ENCODE measurements at regions not wholly inside any gene's neighbourhood (a gene's known extent, or its start where the extent isn't known, plus 50 kb on each side); places are given as distances from the start of the nearest gene placed in this dataset.
A peak's percentile ranks its signal among the peaks of the same experiment; 100 is the strongest.
"Not testable (repeated sequence)": the region's sequence is repeated elsewhere in the genome, so short reads cannot be mapped to it uniquely, and the experiment has no call there.

- TF ChIP-seq, protein P1, sequence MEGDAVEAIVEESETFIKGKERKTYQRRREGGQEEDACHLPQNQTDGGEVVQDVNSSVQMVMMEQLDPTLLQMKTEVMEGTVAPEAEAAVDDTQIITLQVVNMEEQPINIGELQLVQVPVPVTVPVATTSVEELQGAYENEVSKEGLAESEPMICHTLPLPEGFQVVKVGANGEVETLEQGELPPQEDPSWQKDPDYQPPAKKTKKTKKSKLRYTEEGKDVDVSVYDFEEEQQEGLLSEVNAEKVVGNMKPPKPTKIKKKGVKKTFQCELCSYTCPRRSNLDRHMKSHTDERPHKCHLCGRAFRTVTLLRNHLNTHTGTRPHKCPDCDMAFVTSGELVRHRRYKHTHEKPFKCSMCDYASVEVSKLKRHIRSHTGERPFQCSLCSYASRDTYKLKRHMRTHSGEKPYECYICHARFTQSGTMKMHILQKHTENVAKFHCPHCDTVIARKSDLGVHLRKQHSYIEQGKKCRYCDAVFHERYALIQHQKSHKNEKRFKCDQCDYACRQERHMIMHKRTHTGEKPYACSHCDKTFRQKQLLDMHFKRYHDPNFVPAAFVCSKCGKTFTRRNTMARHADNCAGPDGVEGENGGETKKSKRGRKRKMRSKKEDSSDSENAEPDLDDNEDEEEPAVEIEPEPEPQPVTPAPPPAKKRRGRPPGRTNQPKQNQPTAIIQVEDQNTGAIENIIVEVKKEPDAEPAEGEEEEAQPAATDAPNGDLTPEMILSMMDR (IDR thresholded peaks at IDR 0.05; ENCODE audit: extremely low read depth, missing control alignments), result no peak
- DNase-seq (ENCODE audit: low spot score), result no peak
Measured at GRCh38 chr6:57822896-57823358, 505.5 kb downstream of the PRIM2 start.

DNA sequence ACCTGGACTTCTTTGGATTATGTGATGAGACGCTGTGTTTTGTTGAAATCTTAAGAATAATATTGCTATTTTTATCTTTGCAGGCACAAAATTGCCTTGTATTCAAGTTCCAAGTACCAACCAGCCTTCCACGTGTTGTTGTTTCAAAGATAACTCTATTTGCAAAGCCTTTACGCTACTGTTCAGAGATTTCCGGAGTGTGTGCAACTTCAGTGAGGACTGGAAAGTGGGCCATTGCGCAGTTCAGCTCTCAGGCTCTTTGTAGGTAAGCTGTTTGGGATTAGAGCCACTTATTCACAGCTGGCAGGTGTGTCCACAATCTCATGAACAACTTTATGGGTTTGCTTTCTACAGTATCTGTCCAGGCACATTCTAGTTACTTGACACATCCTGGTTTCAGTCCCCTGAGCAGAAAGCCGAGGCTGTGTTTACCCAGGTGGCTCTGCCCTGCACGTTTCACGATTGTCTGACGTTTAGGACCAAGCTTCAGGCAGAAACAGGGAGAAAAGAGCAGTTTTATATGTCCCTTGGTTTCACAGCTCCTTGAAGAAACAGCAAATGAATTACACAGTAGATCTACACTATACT lies 520.3 kb downstream of the PRIM2 start:
- not testable (repeated sequence) for DNase-seq (ENCODE audit: low spot score)

DNA sequence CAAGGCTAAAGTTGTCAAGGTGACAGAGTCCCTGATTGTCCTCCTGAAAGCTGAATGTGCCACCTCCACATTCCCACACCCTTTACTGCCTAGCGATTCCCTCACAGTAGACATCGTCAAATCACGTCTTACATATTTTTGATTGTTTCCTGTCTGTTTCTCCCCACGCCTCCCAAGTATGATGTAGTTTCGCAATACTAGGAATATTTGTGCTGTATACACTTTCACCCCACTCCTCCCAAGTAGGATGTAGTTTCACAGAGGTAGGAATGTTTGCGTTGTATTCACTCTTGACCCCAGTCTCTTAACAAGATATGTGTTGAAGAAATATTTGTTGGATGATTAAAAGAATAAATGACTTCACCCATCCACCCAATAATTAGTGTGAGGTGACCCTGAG lies 524.1 kb downstream of the PRIM2 start:
- not testable (repeated sequence) for DNase-seq (ENCODE audit: low spot score)

- not testable (repeated sequence) for DNase-seq (ENCODE audit: low spot score)
Measured at GRCh38 chr6:57853745-57854407, 536.4 kb downstream of the PRIM2 start.

DNA sequence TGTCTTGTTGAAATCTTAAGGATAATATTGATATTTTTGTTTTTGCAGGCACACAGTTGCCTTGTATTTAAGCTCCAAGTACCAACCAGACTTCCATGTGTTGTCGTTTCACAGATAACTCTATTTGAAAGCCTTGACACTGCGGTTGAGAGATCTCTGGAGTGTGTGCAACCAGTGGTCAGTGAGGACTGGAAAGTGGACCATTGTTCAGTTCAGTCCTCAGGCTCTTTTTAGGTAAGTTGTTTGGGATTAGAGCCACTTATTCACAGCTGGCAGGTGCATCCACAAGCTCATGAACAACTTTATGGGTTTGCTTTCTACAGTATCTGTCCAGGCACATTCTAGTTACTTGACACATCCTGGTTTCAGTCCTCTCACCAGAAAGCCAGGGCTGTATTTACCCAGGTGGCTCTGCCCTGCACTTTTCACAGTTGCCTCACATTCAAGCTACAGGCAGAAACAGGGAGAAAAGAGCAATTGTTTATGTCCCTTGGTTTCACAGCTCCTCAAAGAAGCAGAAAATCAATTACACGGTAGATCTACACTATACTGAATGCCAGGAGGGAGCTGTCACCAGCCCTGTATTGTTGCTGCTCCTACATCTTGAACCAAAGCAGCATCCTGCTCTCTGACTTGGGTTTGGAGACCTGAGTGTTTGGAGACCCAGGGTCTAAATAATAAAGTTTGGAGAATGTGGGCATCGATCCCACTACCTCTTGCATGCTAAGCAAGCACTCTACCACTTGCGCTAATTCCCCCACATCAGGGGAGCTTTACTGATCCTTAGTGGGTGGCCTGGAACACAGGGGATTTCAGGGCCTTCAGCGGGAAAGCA lies 543.3 kb downstream of the PRIM2 start:
- not testable (repeated sequence) for DNase-seq (ENCODE audit: low spot score)

DNA sequence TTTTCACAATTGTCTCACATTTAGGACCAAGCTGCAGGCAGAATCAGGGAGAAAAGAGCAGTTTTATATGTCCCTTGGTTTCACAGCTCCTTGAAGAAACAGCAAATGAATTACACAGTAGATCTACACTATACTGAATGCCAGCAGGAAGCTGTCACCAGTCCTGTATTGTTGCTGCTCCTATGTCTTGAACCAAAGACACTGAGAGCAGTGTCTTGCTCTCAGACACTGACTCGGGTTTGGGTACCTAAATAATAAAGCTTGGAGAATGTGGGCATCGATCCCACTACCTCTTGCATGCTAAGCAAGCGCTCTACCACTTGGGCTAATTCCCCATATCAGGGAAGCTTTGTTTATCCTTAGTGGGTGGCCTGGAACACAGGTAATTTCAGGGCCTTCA lies 552.7 kb downstream of the PRIM2 start:
- not testable (repeated sequence) for DNase-seq (ENCODE audit: low spot score)

- not testable (repeated sequence) for DNase-seq (ENCODE audit: low spot score)
Measured at GRCh38 chr6:57873424-57873823, 556.0 kb downstream of the PRIM2 start.

DNA sequence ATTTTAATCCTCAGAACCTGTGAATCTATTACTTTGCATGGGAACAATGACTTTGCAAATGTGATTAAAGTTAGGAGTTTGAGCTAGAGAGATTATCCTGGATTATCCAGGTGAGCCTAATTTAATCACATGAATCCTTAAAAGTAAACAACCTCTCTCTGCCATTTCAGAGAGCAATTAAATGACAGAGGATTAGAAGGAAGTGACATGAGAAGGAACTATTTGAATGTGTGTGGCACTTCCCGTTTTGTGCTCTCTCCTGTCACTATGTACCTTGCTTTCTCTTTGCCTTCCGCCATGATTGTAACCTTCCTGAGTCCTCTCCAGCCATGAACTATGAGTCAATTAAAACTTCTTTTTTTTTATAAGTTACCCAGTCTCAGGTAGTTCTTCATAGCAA lies 559.2 kb downstream of the PRIM2 start:
- DNase-seq (ENCODE audit: low spot score), result not testable (repeated sequence)

DNA sequence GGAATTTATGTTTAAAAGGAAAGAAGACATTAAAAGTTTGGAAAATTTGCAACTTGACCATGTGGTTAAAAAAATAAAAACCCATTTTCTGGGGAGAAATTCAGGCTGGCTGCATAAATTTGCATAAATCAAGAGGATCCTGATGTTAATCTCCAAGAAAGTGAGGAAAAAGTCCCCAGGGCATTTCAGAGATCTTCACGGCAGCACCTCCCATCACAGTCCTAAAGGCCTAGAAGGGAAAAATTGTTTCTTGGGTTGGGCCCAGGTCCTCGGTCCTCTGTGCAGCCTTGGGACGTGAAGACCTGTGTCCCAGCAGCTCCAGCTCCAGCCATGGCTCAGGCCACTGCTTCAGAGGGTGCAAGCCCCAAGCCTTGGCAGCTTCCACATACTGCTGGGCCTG lies 560.3 kb downstream of the PRIM2 start:
- not testable (repeated sequence) for DNase-seq (ENCODE audit: low spot score)

- not testable (repeated sequence) for DNase-seq (ENCODE audit: low spot score)
Measured at GRCh38 chr6:57878792-57879191, 561.4 kb downstream of the PRIM2 start.

- DNase-seq (ENCODE audit: low spot score), result peak; percentile 0
Measured at GRCh38 chr6:57898850-57899249, 581.4 kb downstream of the PRIM2 start.

DNA sequence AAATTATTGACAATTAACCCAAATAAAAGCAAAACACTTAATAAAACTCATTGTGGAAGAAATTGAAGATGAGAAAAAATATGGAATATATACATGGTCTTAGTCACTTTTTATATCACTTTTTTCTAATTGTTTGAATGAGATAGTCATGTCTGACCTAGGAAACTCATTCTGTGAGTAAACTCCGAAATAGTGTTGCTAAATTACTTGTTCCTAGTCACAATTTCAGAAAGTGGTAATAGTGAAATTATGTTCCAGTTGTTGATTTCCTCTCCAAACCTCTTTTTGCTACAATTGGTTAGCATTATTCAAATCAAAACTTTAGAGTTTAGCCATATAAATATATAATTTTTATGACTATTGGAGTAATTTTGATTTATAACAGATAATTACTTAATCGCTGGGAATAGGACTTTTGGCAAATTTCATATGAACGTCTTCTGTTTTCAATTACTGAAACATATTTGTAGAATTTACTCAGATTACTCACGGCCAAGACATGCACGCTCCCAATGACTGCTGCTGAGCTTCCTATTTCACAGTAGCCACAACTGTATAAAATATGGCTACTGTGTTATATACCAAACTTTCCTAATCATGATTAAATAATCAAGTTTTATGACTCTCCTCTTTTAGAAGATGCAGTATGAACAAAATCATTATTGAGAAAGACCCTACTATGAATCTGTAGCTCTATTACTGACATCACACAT lies 583.4 kb downstream of the PRIM2 start:
- DNase-seq (ENCODE audit: low spot score), result not testable (repeated sequence)

DNA sequence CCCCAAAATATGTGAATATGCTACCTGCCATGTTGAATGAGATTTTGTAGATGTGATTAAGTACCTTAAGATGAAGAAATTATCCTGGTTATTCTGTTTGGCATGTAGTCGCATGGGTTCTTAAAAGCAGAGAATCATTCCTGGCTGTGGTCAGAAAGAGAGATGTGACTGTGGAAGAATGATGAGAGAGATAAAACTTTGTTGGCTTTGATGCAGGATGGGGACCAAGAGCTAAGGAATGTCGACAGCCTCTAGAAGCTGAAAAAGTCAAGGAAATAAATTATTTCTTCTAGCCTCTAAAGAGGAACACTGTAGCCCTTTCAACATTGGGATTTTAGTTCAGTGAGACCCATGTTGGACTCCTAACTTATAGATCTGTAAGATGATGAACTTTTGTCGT lies 584.0 kb downstream of the PRIM2 start:
- not testable (repeated sequence) for DNase-seq (ENCODE audit: low spot score)

DNA sequence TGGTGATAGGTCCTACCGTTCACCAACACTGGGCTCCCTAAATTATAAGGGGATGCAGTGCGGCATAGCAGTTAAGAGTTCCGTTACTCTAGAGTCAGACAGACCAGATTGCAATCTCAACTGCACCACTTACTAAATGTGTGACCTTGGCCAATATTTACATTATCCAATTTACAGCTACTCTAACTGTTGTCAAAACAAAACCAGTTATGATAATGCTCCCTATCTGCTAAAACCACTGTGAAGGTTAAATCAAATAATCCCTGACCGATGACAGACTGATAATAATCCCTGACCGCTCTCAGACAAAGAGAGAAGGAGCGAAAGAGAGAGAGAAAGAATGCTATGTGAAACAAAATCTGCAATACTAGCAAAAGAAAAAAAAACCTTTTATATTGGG lies 586.9 kb downstream of the PRIM2 start:
- not testable (repeated sequence) for DNase-seq (ENCODE audit: low spot score)

DNA sequence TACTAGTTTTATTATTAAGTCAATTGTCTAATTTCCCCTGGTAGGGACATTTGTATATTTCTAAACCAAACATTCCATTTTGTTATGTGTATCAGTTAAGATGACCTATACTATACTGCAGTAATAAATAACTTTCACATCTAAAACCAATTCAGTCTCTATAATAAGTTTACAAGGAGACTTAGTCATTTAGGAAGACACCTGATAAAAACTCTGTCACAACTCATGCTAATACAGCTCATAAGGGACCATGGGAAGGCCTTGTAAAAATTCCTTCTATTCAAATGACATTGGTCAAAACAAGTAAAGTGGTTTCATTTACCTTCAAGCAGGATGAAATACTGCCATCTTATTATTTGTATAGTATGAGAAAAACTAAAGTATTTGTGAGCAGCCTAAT lies 597.9 kb downstream of the PRIM2 start:
- DNase-seq (ENCODE audit: low spot score), result not testable (repeated sequence)

DNA sequence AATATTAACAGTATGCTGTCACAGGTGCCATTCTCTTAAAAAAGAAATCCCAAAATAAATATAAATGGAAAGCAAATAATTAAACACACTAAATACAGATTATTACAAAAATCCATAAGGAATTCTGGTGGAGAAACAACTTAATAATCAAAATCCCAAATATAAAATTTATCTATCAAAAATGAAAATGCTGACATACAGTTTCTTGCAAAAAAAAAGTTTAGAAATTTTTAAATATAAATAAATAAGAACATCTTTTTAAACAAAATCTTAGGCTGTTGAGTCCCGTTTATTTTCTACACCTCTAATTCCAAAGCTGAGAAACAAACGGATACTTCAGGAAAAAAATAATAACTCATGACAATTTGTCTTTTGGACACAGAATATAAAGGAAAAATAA lies 625.5 kb downstream of the PRIM2 start:
- DNase-seq (ENCODE audit: low spot score), result not testable (repeated sequence)

GRCh38 chr6:57946084-57946768 lies 628.8 kb downstream of the PRIM2 start:
- not testable (repeated sequence) for DNase-seq (ENCODE audit: low spot score)

DNA sequence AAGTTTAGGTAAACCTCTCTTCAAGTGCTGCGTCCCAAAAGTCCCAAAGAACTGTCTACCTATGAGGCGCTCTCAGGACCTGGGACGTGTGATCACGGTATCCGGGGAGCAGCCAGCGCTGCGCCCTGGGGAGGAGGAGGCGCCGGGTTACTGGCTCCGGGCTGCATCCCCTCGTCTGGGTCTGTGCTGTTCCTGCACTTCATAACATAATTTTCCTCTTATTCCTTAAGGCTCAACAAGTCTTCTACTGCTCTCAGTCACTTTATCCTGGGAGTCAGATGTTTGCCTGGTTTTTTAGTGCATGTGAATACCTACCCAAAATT lies 629.3 kb downstream of the PRIM2 start:
- DNase-seq (ENCODE audit: low spot score), result not testable (repeated sequence)

GRCh38 chr6:57948481-57948880 lies 631.1 kb downstream of the PRIM2 start:
- DNase-seq (ENCODE audit: low spot score), result not testable (repeated sequence)

GRCh38 chr6:57950430-57950829 lies 633.0 kb downstream of the PRIM2 start:
- not testable (repeated sequence) for DNase-seq (ENCODE audit: low spot score)
